ENCODE measurements at regions not wholly inside any gene's neighbourhood (a gene's known extent, or its start where the extent isn't known, plus 50 kb on each side); places are given as distances from the start of the nearest gene placed in this dataset.
"Not testable (repeated sequence)": the region's sequence is repeated elsewhere in the genome, so short reads cannot be mapped to it uniquely, and the experiment has no call there.

DNA sequence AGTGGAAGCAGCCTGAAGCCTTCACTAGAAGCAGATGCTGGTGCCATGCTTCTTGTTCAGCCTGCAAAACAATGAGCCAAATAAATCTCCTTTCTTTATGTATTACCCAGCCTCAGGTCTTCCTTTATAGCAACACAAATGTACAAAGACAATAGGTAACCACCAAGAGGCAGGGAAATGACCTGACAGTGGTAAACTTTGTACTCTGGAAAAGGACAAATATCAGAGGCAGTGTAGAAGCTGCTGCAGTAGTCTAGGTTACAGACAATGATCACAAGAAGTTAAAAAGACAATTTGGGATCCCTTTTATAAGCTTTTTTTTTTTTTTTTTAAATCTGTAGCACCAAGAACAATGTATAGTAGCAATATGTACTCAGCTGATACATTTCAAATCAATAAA lies 76.7 kb upstream of the POMZP3 start:
- H3K4me1 ChIP-seq (ENCODE audit: control insufficient read depth, insufficient read depth, low read length); H3K9me3 ChIP-seq (ENCODE audit: control insufficient read depth, insufficient read depth, low read length); H3K36me3 ChIP-seq (ENCODE audit: control insufficient read depth, insufficient read depth, low read length); H3K36me3 Mint-ChIP-seq; H3K4me3 Mint-ChIP-seq; intact Hi-C loops (cut with micrococcal nuclease); H3K27me3 Mint-ChIP-seq (ENCODE audit: low read depth in 2 of 2); H3K4me3 ChIP-seq (ENCODE audit: low read length); H3K27ac ChIP-seq (ENCODE audit: low read length); ATAC-seq; H3K4me1 Mint-ChIP-seq; DNase-seq; H3K27me3 ChIP-seq (ENCODE audit: control insufficient read depth, insufficient read depth, low read length); H3K9me3 Mint-ChIP-seq; H3K27ac Mint-ChIP-seq: not testable (repeated sequence)

DNA sequence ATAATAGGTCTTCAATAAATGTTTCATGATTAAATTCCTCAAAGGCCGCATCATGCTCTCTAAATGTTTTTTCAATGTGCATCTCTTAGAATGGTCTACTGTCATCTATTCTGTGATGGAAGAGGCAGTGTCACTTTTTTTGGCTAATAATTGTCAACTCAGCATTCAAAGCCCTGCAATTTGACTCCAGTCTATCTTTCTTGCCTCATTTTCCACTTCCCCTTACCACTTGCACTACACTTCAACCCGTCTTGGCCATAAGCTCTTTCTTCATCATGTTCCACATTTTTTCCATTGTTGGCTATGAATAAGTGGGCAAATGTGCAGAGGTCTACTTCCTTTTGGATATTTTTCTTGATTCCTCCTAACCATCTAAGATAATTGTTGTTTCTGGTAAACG lies 59.2 kb upstream of the POMZP3 start:
- WGBS (ENCODE audit: insufficient coverage), result no CpG with 5 or more reads among the region's 3 CpGs
- H3K27me3 Mint-ChIP-seq (ENCODE audit: low read depth in 2 of 2), result peaks cover 18 to 28% of the 10 kb centered on the region in 2 donors
- H3K9me3 Mint-ChIP-seq; H3K4me1 ChIP-seq (ENCODE audit: control insufficient read depth, insufficient read depth, low read length); H3K4me1 Mint-ChIP-seq; H3K27me3 ChIP-seq (ENCODE audit: control insufficient read depth, insufficient read depth, low read length); DNase-seq; H3K9me3 ChIP-seq (ENCODE audit: control insufficient read depth, insufficient read depth, low read length); H3K36me3 Mint-ChIP-seq; H3K4me3 Mint-ChIP-seq; H3K4me3 ChIP-seq (ENCODE audit: low read length); H3K36me3 ChIP-seq (ENCODE audit: control insufficient read depth, insufficient read depth, low read length); intact Hi-C loops (cut with micrococcal nuclease); ATAC-seq; H3K27ac Mint-ChIP-seq; H3K27ac ChIP-seq (ENCODE audit: low read length): not testable (repeated sequence)

DNA sequence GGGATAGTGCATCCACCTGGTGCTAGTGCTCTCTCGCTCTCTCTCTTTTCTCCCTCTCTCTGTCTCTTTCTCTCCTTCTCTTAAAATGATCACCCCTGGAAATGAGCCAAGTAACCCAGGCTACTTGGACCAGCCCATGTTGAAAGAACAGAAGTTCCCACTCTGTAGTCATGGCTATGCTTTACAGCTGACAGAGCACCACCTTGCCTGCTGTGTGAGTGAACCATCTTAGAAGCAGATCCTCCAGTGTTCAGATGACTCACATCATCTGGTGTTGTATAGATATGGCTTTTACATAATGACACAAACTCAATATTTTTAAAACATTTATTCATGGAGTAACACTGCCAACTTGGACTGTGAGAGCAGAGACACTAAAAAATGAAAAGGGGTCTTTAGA lies 57.7 kb upstream of the POMZP3 start:
- H3K36me3 ChIP-seq (ENCODE audit: control insufficient read depth, insufficient read depth, low read length); H3K27me3 ChIP-seq (ENCODE audit: control insufficient read depth, insufficient read depth, low read length); H3K4me3 ChIP-seq (ENCODE audit: low read length); intact Hi-C loops (cut with micrococcal nuclease); H3K9me3 ChIP-seq (ENCODE audit: control insufficient read depth, insufficient read depth, low read length); DNase-seq; H3K27ac Mint-ChIP-seq; H3K4me3 Mint-ChIP-seq; H3K4me1 ChIP-seq (ENCODE audit: control insufficient read depth, insufficient read depth, low read length); H3K9me3 Mint-ChIP-seq; H3K27ac ChIP-seq (ENCODE audit: low read length); ATAC-seq; H3K36me3 Mint-ChIP-seq; H3K4me1 Mint-ChIP-seq: not testable (repeated sequence)
- H3K27me3 Mint-ChIP-seq (ENCODE audit: low read depth in 2 of 2), result peaks cover 19 to 37% of the 10 kb centered on the region in 2 donors
- WGBS (ENCODE audit: insufficient coverage), result no CpG with 5 or more reads among the region's 1 CpG

DNA sequence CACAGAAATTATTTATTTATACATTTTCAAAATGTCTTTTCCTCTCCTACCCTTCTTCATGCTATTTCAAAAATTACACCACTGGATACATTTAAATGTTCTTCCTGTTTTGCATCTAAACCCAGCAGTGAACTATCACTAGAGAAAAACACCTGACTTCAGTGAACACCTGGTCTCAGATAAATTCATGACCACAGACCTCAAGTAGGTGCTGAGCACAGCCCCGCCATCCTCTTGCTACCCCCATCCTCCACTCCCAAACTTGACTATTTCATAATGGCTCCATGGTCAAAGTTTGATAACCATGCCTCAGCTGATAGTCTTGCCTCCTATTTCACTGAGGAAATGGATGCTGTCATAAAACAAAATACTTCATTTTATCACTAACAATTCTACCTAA lies 56.6 kb upstream of the POMZP3 start:
- H3K4me1 ChIP-seq (ENCODE audit: control insufficient read depth, insufficient read depth, low read length); intact Hi-C loops (cut with micrococcal nuclease); H3K36me3 Mint-ChIP-seq; H3K4me3 ChIP-seq (ENCODE audit: low read length); H3K27ac Mint-ChIP-seq; H3K36me3 ChIP-seq (ENCODE audit: control insufficient read depth, insufficient read depth, low read length); H3K27me3 ChIP-seq (ENCODE audit: control insufficient read depth, insufficient read depth, low read length); H3K9me3 ChIP-seq (ENCODE audit: control insufficient read depth, insufficient read depth, low read length); H3K9me3 Mint-ChIP-seq; H3K27ac ChIP-seq (ENCODE audit: low read length); H3K4me1 Mint-ChIP-seq; H3K4me3 Mint-ChIP-seq; DNase-seq; ATAC-seq: not testable (repeated sequence)
- WGBS (ENCODE audit: insufficient coverage), result 77% methylated on average over 1 of the region's 1 CpG
- peaks cover 21 to 41% of the 10 kb centered on the region in 2 donors for H3K27me3 Mint-ChIP-seq (ENCODE audit: low read depth in 2 of 2)

DNA sequence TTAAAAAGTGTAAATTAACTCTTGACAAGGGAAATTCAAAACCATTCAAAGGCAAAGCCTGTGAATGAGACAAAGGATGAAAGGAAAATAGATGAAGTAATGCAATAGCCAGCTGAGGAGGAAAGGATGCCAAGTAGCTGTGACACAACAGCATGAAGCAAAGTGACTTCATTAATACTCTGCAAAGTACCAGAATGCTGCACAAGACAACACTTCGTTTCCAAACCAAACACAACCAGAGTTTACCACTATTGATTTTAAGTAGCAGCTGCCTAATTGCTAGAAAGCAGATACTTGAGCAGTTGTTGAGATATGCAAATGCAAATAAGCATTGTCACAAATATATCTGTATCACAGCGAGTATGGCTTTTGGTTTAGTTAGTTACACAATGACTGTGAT lies 54.7 kb upstream of the POMZP3 start:
- H3K4me1 Mint-ChIP-seq; DNase-seq; H3K4me3 ChIP-seq (ENCODE audit: low read length); ATAC-seq; H3K36me3 Mint-ChIP-seq; H3K9me3 ChIP-seq (ENCODE audit: control insufficient read depth, insufficient read depth, low read length); H3K27ac Mint-ChIP-seq; H3K36me3 ChIP-seq (ENCODE audit: control insufficient read depth, insufficient read depth, low read length); intact Hi-C loops (cut with micrococcal nuclease); H3K9me3 Mint-ChIP-seq; H3K4me1 ChIP-seq (ENCODE audit: control insufficient read depth, insufficient read depth, low read length); H3K27me3 ChIP-seq (ENCODE audit: control insufficient read depth, insufficient read depth, low read length); H3K4me3 Mint-ChIP-seq; H3K27ac ChIP-seq (ENCODE audit: low read length): not testable (repeated sequence)
- WGBS (ENCODE audit: insufficient coverage), result 100% methylated on average over 1 of the region's 2 CpGs
- H3K27me3 Mint-ChIP-seq (ENCODE audit: low read depth in 2 of 2), result peaks cover 24 to 51% of the 10 kb centered on the region in 2 donors

DNA sequence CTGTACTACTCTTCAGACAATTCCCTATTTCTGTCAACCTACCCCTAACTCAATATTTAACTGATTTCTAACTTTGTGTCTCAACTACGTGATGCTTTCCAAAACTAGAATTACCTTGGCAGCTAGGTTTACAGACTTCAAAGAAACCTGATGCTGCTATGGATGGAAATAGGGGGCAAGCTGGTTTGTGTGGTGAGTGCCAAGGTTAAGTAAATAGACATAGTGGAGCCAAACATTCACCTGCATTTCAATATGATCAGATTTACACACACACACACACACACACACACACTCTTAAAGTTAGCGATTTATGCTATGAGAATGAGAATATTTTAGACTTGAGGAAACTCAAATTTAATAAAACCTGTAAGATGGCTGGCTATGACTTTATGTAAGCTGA lies 52.1 kb upstream of the POMZP3 start:
- H3K4me3 Mint-ChIP-seq; H3K36me3 Mint-ChIP-seq; H3K4me3 ChIP-seq (ENCODE audit: low read length); H3K27me3 ChIP-seq (ENCODE audit: control insufficient read depth, insufficient read depth, low read length); ATAC-seq; H3K27ac ChIP-seq (ENCODE audit: low read length); H3K4me1 ChIP-seq (ENCODE audit: control insufficient read depth, insufficient read depth, low read length); DNase-seq; intact Hi-C loops (cut with micrococcal nuclease); H3K27ac Mint-ChIP-seq; H3K9me3 ChIP-seq (ENCODE audit: control insufficient read depth, insufficient read depth, low read length); H3K36me3 ChIP-seq (ENCODE audit: control insufficient read depth, insufficient read depth, low read length); H3K9me3 Mint-ChIP-seq; H3K4me1 Mint-ChIP-seq: not testable (repeated sequence)
- 71% methylated on average over 1 of the region's 2 CpGs for WGBS (ENCODE audit: insufficient coverage)
- peaks cover 17 to 40% of the 10 kb centered on the region in 2 donors for H3K27me3 Mint-ChIP-seq (ENCODE audit: low read depth in 2 of 2)

DNA sequence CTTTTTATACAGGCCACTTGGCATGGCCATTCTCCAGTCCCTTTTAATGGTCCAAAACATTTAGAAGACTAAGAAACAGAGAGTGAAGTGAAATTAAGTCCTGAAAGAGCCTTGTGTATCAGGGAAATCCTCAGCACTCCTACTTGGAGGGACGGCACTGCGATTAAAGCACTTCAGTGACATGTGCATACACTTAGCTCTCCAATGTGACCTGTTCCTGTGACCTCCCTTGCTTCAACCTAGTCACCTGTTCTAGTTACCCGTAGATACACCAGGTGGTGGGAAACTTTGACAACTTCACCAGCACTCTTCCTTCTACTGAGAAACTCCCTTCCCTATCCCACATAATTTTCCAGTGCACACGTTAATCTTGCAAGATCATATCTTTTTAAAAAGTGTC lies 51.4 kb upstream of the POMZP3 start:
- ATAC-seq; DNase-seq; H3K4me1 Mint-ChIP-seq; intact Hi-C loops (cut with micrococcal nuclease); H3K9me3 ChIP-seq (ENCODE audit: control insufficient read depth, insufficient read depth, low read length); H3K27me3 ChIP-seq (ENCODE audit: control insufficient read depth, insufficient read depth, low read length); H3K36me3 Mint-ChIP-seq; H3K27ac ChIP-seq (ENCODE audit: low read length); H3K27ac Mint-ChIP-seq; H3K36me3 ChIP-seq (ENCODE audit: control insufficient read depth, insufficient read depth, low read length); H3K4me3 Mint-ChIP-seq; H3K4me1 ChIP-seq (ENCODE audit: control insufficient read depth, insufficient read depth, low read length); H3K4me3 ChIP-seq (ENCODE audit: low read length); H3K9me3 Mint-ChIP-seq: not testable (repeated sequence)
- peaks cover 11 to 40% of the 10 kb centered on the region in 2 donors for H3K27me3 Mint-ChIP-seq (ENCODE audit: low read depth in 2 of 2)
- 97% methylated on average over 3 of the region's 4 CpGs for WGBS (ENCODE audit: insufficient coverage)

DNA sequence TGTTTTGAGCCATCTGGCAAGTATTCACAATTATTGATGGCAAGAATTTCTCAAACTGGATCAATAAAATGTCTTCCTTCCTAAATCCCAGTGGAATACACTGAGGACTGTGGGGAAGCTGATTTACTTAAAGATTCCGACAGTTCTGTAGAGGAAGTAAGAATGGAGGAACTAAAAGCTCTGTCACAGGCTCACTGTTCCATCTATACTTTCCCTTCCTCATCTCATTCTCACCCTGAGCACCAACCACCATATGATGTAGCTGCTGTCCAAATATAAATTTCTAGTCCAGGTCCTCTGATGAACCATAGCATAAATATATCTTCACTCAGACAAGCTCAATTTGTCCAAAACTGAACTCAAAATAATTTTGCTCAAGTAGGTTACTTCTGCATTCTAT lies 49.8 kb upstream of the POMZP3 start:
- H3K9me3 ChIP-seq (ENCODE audit: control insufficient read depth, insufficient read depth, low read length); H3K4me1 Mint-ChIP-seq; H3K4me1 ChIP-seq (ENCODE audit: control insufficient read depth, insufficient read depth, low read length); H3K27me3 ChIP-seq (ENCODE audit: control insufficient read depth, insufficient read depth, low read length); intact Hi-C loops (cut with micrococcal nuclease); H3K36me3 Mint-ChIP-seq; H3K9me3 Mint-ChIP-seq; H3K27ac ChIP-seq (ENCODE audit: low read length); H3K4me3 Mint-ChIP-seq; H3K4me3 ChIP-seq (ENCODE audit: low read length); DNase-seq; H3K36me3 ChIP-seq (ENCODE audit: control insufficient read depth, insufficient read depth, low read length); H3K27ac Mint-ChIP-seq; ATAC-seq: not testable (repeated sequence)
- no CpG with 5 or more reads among the region's 1 CpG for WGBS (ENCODE audit: insufficient coverage)
- H3K27me3 Mint-ChIP-seq (ENCODE audit: low read depth in 2 of 2), result peaks cover 12 to 32% of the 10 kb centered on the region in 2 donors
